ENCODE measurements at regions not wholly inside any gene's neighbourhood (a gene's known extent, or its start where the extent isn't known, plus 50 kb on each side); places are given as distances from the start of the nearest gene placed in this dataset.

DNA sequence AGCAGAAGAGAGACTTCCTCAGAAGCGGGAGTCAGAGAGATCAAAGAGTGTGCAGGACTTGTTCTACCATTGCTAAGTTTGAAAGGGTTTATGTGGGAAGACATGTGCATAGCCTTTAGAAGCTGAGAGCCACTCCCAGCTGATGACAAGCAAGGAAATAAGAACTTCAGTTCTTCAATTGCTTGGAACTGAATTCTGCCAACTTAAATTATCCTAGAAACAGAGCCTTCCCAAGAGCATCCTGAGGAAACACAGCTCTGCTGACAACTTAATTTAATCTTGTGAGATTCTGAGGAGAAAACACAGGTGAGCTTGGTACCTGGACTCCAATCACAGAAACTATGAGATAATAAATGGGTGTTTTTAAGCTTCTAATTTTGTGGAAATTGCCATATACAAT lies 150.6 kb upstream of the OGFRL1 start:
- H3F3A ChIP-seq (ENCODE audit: low read length, unreplicated experiment) = no peaks in the 10 kb centered on the region
- H3K9me3 ChIP-seq (ENCODE audit: low read length) = no peaks in the 10 kb centered on the region
- DNase-seq (no peak), ATAC-seq (no peak)
- BruUV-seq (replicated peaks) = no TSS peak
- no peaks in the 10 kb centered on the region for H3K9me2 ChIP-seq (replicated peaks; ENCODE audit: low read length)
- H2AFZ ChIP-seq (ENCODE audit: low read length) = no peak overlapping the region
- H3K4me1 ChIP-seq (ENCODE audit: insufficient read depth, low read length) = no peaks in the 10 kb centered on the region
- no peak overlapping the region for H3K9ac ChIP-seq (ENCODE audit: low read length)
- H3K4me2 ChIP-seq (ENCODE audit: low read length) = no peak overlapping the region
- no peaks in the 10 kb centered on the region for H4K20me1 ChIP-seq (ENCODE audit: low read length)
- TF ChIP-seq, protein P1, sequence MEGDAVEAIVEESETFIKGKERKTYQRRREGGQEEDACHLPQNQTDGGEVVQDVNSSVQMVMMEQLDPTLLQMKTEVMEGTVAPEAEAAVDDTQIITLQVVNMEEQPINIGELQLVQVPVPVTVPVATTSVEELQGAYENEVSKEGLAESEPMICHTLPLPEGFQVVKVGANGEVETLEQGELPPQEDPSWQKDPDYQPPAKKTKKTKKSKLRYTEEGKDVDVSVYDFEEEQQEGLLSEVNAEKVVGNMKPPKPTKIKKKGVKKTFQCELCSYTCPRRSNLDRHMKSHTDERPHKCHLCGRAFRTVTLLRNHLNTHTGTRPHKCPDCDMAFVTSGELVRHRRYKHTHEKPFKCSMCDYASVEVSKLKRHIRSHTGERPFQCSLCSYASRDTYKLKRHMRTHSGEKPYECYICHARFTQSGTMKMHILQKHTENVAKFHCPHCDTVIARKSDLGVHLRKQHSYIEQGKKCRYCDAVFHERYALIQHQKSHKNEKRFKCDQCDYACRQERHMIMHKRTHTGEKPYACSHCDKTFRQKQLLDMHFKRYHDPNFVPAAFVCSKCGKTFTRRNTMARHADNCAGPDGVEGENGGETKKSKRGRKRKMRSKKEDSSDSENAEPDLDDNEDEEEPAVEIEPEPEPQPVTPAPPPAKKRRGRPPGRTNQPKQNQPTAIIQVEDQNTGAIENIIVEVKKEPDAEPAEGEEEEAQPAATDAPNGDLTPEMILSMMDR (conservative IDR thresholded peaks at IDR 0.05; ENCODE audit: low read depth, low read length) = no peak
- TF ChIP-seq EZH2 (IDR thresholded peaks at IDR 0.05; ENCODE audit: low read length, unreplicated experiment) (no peak), EZH2phosphoT487 (IDR thresholded peaks at IDR 0.05; ENCODE audit: borderline replicate concordance, low read length) (no peak)
- intact Hi-C loops (cut with micrococcal nuclease) = no loop called here
- no peak overlapping the region for H3K27ac ChIP-seq (ENCODE audit: low read length)
- POLR2A ChIA-PET (ENCODE audit: unreplicated experiment) = no interaction called here
- no peak overlapping the region for H3K4me3 ChIP-seq (ENCODE audit: low read length)
- CTCF ChIA-PET = no interaction called here
- H3K27me3 ChIP-seq (ENCODE audit: low read length) = no peaks in the 10 kb centered on the region
- H3K36me3 ChIP-seq (ENCODE audit: low read depth, low read length) = no peaks in the 10 kb centered on the region
- no peaks in the 10 kb centered on the region for H3K79me2 ChIP-seq (ENCODE audit: low read length)

DNA sequence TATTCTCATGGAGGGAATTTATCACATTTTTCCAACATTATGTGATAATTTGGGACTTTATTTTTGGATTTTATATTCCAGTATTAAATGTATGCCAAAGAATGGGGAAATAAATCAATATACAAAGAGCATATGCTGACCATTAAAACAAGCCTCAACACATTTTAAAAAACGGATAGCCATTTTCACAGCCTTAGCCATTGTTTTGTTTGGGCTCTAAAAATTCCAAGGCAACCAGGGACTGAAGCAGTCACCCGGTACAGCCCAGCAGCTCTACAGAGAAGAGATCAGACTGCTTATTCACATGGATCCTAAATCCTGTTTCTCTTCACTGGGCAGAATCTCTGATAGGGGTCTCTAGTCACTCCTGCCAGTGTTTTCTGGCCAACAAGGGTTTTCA lies 150.2 kb upstream of the OGFRL1 start:
- Histone ChIP-seq H3K9me3 (ENCODE audit: low read length) (no peaks in the 10 kb centered on the region), H2AFZ (ENCODE audit: low read length) (no peak overlapping the region), H4K20me1 (ENCODE audit: low read length) (no peaks in the 10 kb centered on the region), H3K79me2 (ENCODE audit: low read length) (no peaks in the 10 kb centered on the region), H3F3A (ENCODE audit: low read length, unreplicated experiment) (no peaks in the 10 kb centered on the region), H3K27me3 (ENCODE audit: low read length) (no peaks in the 10 kb centered on the region), H3K4me3 (ENCODE audit: low read length) (no peak overlapping the region), H3K4me1 (ENCODE audit: insufficient read depth, low read length) (no peaks in the 10 kb centered on the region), H3K27ac (ENCODE audit: low read length) (no peak overlapping the region), H3K9ac (ENCODE audit: low read length) (no peak overlapping the region), H3K4me2 (ENCODE audit: low read length) (no peak overlapping the region), H3K36me3 (ENCODE audit: low read depth, low read length) (no peaks in the 10 kb centered on the region), H3K9me2 (replicated peaks; ENCODE audit: low read length) (no peaks in the 10 kb centered on the region)
- intact Hi-C loops (cut with micrococcal nuclease) = no loop called here
- CTCF ChIA-PET = no interaction called here
- ATAC-seq (no peak), DNase-seq (no peak)
- BruUV-seq (replicated peaks) = no TSS peak
- TF ChIP-seq EZH2phosphoT487 (IDR thresholded peaks at IDR 0.05; ENCODE audit: borderline replicate concordance, low read length) (no peak), EZH2 (IDR thresholded peaks at IDR 0.05; ENCODE audit: low read length, unreplicated experiment) (no peak)
- TF ChIP-seq, protein P1 (conservative IDR thresholded peaks at IDR 0.05; ENCODE audit: low read depth, low read length) = no peak
- POLR2A ChIA-PET (ENCODE audit: unreplicated experiment) = no interaction called here

DNA sequence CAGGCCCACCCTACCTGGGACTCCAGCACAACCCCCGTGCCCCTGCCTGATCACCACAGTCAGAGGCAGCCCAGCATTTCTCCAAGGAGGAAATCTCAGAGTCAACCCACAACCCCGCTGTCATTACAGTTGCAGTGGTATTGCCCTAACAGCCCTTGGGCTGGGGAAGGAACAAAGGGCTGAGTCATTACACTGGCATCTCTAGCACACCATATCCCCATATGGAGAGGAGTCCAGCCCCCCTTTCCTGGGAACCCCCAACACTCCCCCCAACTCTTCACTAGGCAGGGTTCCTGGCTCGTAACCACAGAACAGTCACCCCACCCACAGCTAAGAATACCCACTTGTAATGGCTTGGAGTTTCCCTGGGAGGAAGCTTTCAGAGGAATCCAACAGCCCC lies 149.4 kb upstream of the OGFRL1 start:
- Histone ChIP-seq H3K4me3 (ENCODE audit: low read length) (no peak overlapping the region), H3K36me3 (ENCODE audit: low read depth, low read length) (no peaks in the 10 kb centered on the region), H2AFZ (ENCODE audit: low read length) (no peak overlapping the region), H3K27me3 (ENCODE audit: low read length) (no peaks in the 10 kb centered on the region), H3K9me3 (ENCODE audit: low read length) (no peaks in the 10 kb centered on the region), H3K9ac (ENCODE audit: low read length) (no peak overlapping the region), H3F3A (ENCODE audit: low read length, unreplicated experiment) (no peaks in the 10 kb centered on the region), H3K4me2 (ENCODE audit: low read length) (no peak overlapping the region), H3K27ac (ENCODE audit: low read length) (no peak overlapping the region), H4K20me1 (ENCODE audit: low read length) (no peaks in the 10 kb centered on the region), H3K9me2 (replicated peaks; ENCODE audit: low read length) (no peaks in the 10 kb centered on the region), H3K4me1 (ENCODE audit: insufficient read depth, low read length) (no peaks in the 10 kb centered on the region), H3K79me2 (ENCODE audit: low read length) (no peaks in the 10 kb centered on the region)
- POLR2A ChIA-PET (ENCODE audit: unreplicated experiment) = interaction anchor here (0.6 kb wide), 1 partner anchor 403 kb away, joined by 5 read pairs; no protein-coding TSS in a partner anchor
- DNase-seq (peak; percentile 2), ATAC-seq (no peak)
- CTCF ChIA-PET = no interaction called here
- no TSS peak for BruUV-seq (replicated peaks)
- TF ChIP-seq, protein P1 (conservative IDR thresholded peaks at IDR 0.05; ENCODE audit: low read depth, low read length) = no peak
- TF ChIP-seq EZH2 (IDR thresholded peaks at IDR 0.05; ENCODE audit: low read length, unreplicated experiment) (no peak), EZH2phosphoT487 (IDR thresholded peaks at IDR 0.05; ENCODE audit: borderline replicate concordance, low read length) (no peak)
- intact Hi-C loops (cut with micrococcal nuclease) = no loop called here
